PFSK-1 (cell line): ENCODE measurements at regions not wholly inside any gene's neighbourhood (a gene's known extent, or its start where the extent isn't known, plus 50 kb on each side); places are given as distances from the start of the nearest gene placed in this dataset.

ENCODE experiments used
- POLR2AphosphoS5 ChIP-seq: IDR thresholded peaks from 2 replicates; pipeline ENCODE4 v1.6.1; 2012; ENCODE audit warnings: low read depth, mild to moderate bottlenecking, control low read depth, low read length, moderate library complexity
- SIN3A ChIP-seq: IDR thresholded peaks from 2 replicates; pipeline ENCODE4 v1.6.1; 2012; ENCODE audit warnings: mild to moderate bottlenecking, low read length, moderate library complexity, borderline replicate concordance; ENCODE audit not compliant: insufficient read depth

DNA sequence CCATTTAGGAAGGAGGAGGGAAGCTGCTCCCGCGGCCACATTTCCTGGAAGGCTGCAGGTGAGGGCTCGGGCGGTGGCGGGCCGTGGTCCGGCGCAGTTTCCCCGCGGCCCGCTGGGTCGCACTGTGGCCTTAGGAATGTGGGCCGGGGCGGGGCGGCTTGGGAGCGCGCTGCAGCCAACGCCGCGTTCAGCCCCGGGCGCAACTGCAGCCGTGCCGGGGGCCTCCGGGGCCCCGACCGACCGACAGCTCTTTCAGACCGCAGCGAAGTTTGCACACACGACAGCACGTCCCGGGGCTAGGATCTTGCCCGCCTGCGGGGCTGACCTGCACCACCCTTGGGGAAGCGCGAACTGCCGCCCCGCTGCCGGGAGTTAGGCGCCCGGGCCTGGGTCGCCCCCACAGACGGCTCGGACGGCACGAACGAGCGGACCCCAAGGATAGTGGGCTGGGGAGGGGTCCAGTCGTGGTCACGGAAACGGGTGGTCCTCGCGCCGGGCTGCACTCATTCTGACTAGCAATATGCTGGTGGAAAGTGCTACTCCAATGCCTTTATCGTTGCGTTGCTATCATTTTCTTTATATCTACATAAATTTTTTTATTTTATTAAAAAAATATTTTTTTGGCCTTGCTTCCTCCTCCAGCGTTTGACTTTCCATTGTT is 69.9 kb upstream of the DLX2 start:
- TF ChIP-seq SIN3A, result no peak
- no peak for TF ChIP-seq POLR2AphosphoS5
